T-cell (primary cell): ENCODE measurements at regions not wholly inside any gene's neighbourhood (a gene's known extent, or its start where the extent isn't known, plus 50 kb on each side); places are given as distances from the start of the nearest gene placed in this dataset.

Experiments used
- ATAC-seq, 4 experiments: fragments of 200-7000 bp in 3 of 4; fragments of 150-1000 bp in 1 of 4; cut with Tn5 transposase; replicated peaks in 1 of 4; 1 replicate in 3 of 4; 2 replicates in 1 of 4; pipeline ENCODE4 v1.10.0; 2021; ENCODE audit warnings: moderate library complexity in 3 of 4, mild to moderate bottlenecking in 2 of 4, moderate number of reproducible peaks in 1 of 4
- CTCF ChIA-PET, 2 donors: fragments of 300-600 bp; sonication (Branson Sonifier 250); formaldehyde crosslinking; loops; one replicate each; lab custom pipeline; 2022; ENCODE audit warnings: antibody characterized with exemption in 2 of 2; lab: Charles Lee
- POLR2A ChIA-PET, 2 donors: fragments of 300-600 bp; sonication (Branson Sonifier 250); formaldehyde crosslinking; loops; one replicate each; lab custom pipeline; 2022; ENCODE audit warnings: antibody characterized with exemption in 2 of 2; lab: Charles Lee
- DNase-seq, 35 experiments: peaks; one replicate each; pipeline versions ENCODE4 v3.0.0 to v3.0.0-alpha.2; 2013 to 2023
- H3K27ac ChIP-seq: one replicate; pipeline ENCODE4 v1.5.1; 2013; ENCODE audit warnings: low read length
- H3K27me3 ChIP-seq, 2 experiments: replicated peaks in 1 of 2; 1 replicate in 1 of 2; 2 replicates in 1 of 2; pipeline versions ENCODE4 v1.6.1 to v1.7.0; 2013; ENCODE audit warnings: low read length in 1 of 2, mixed read lengths in 1 of 2; ENCODE audit not compliant: control insufficient read depth in 2 of 2, insufficient read depth in 2 of 2; ENCODE audit errors: extremely low read depth in 1 of 2
- H3K36me3 ChIP-seq, 2 donors: 1 replicate in 1 of 2; 2 replicates in 1 of 2; pipeline versions ENCODE4 v1.6.1 to v1.7.0; 2013; ENCODE audit warnings: low read length in 1 of 2; ENCODE audit not compliant: control insufficient read depth in 2 of 2, insufficient read depth in 1 of 2; ENCODE audit errors: extremely low read depth in 1 of 2
- H3K4me1 ChIP-seq, 2 experiments: 1 replicate in 1 of 2; 2 replicates in 1 of 2; pipeline versions ENCODE4 v1.6.1 to v1.7.0; 2013; ENCODE audit warnings: low read length in 2 of 2, mixed read lengths in 1 of 2; ENCODE audit not compliant: insufficient read depth in 2 of 2, control insufficient read depth in 1 of 2; ENCODE audit errors: extremely low read depth in 1 of 2
- H3K4me3 ChIP-seq, 2 donors: 1 replicate in 1 of 2; 2 replicates in 1 of 2; pipeline versions ENCODE4 v1.5.1 to v1.7.0; 2013; ENCODE audit warnings: mild to moderate bottlenecking in 2 of 2, low read length in 1 of 2, moderate library complexity in 1 of 2; ENCODE audit not compliant: control insufficient read depth in 1 of 2; ENCODE audit errors: extremely low read depth in 1 of 2
- H3K9me3 ChIP-seq: 2 replicates; pipeline ENCODE4 v1.7.0; 2013
- H3K27ac Mint-ChIP-seq, 2 donors: one replicate each; pipeline ENCODE4 v1.8.0; 2020 to 2021; ENCODE audit warnings: mild to moderate bottlenecking in 2 of 2, mixed read lengths in 2 of 2
- H3K27me3 Mint-ChIP-seq, 2 donors: one replicate each; pipeline ENCODE4 v1.8.0; 2021 to 2022; ENCODE audit warnings: mixed read lengths in 2 of 2
- H3K36me3 Mint-ChIP-seq: one replicate; pipeline ENCODE4 v1.8.0; 2021; ENCODE audit warnings: mixed read lengths
- H3K4me1 Mint-ChIP-seq, 3 donors: one replicate each; pipeline ENCODE4 v1.8.0; 2020 to 2022; ENCODE audit warnings: mixed read lengths in 3 of 3, mild to moderate bottlenecking in 1 of 3
- H3K4me3 Mint-ChIP-seq, 3 donors: one replicate each; pipeline ENCODE4 v1.8.0; 2020 to 2022; ENCODE audit warnings: mild to moderate bottlenecking in 3 of 3, mixed read lengths in 3 of 3, moderate library complexity in 3 of 3
- H3K9me3 Mint-ChIP-seq, 3 donors: one replicate each; pipeline ENCODE4 v1.8.0; 2020 to 2022; ENCODE audit warnings: mixed read lengths in 3 of 3
- WGBS: methylation state at CpG from one replicate; pipeline ENCODE4 v1.1.5; 2013; ENCODE audit warnings: missing lambda C conversion rate; ENCODE audit not compliant: insufficient coverage; 5-methylcytosine and 5-hydroxymethylcytosine counted together

DNA sequence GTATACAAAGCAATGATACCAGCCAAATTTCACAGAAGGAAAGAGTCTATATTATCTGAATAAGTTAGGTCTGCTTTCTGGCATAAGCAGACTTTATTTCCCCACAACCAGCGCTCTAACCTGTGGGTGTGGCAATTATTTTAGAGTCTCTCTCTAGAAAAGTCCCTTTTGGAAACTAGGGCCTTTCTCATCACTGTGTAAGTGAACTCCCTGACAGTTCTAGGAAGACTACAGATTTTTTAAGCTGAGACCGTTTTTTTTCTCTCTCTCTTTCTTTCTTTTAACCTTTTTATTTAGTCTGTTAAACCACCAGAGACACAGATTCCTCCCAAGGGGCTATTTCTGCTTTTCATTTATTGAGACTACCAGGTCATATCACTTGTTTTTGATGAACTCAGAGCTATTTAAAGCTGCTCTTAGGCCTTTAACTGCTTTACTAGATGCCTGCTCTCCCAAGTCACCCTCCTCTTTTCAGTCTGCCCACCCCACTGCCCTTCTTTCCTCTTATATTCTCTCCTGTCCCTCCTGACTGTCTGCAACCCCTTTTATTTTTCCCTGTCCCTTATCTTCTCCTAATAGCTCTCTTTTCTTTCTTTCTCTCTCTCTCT, 69.2 kb upstream of the ARHGAP5 start:
- ATAC-seq (no peak), DNase-seq (no peak)
- no peaks in the 10 kb centered on the region for H3K36me3 Mint-ChIP-seq
- H3K9me3 ChIP-seq, result no peaks in the 10 kb centered on the region
- no peaks in the 10 kb centered on the region for H3K4me1 Mint-ChIP-seq
- H3K4me3 ChIP-seq, result no peak overlapping the region
- no peaks in the 10 kb centered on the region for H3K9me3 Mint-ChIP-seq
- H3K36me3 ChIP-seq, result no peaks in the 10 kb centered on the region
- H3K27me3 ChIP-seq, result peaks cover 0 to 5% of the 10 kb centered on the region in 2 experiments
- no CpG with 5 or more reads among the region's 2 CpGs for WGBS
- no peak overlapping the region for H3K4me3 Mint-ChIP-seq
- CTCF ChIA-PET, result interaction anchor here in 1 of 2 donors (0.7 kb wide), 1 partner anchor 73 kb away, joined by 3 read pairs; no protein-coding TSS in a partner anchor
- H3K27ac ChIP-seq, result no peak overlapping the region
- H3K4me1 ChIP-seq, result no peaks in the 10 kb centered on the region
- POLR2A ChIA-PET, result no interaction called here
- peaks cover 7 to 23% of the 10 kb centered on the region in 2 donors for H3K27me3 Mint-ChIP-seq
- H3K27ac Mint-ChIP-seq, result no peak overlapping the region

DNA sequence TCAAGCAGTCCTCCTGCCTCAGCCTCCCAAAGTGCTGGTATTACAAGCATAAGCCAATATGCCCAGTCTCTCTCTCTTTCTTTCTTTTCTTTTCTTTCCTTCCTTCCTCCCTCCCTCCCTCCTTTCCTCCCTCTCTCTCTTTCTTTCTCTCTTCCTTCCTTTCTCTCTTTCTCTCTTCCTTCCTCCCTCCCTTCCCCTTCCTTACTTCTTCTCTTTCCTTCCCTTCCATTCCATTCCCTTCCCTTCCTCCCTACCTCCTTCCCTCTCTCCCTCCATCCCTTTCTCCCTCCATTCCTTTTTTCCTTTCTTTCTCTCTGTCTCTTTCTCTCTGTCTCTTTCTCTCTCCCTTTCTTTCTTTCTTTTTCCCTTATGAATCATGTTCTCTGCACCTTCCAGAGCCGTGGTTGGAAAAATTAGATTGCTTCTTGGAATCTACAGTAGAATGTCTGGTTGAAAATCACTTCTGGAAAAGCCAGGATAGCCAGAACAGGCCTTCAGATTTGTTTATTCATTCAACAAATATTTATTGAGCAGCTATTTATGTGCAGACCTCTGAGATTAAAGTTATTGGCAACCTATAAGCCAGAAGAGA, 68.4 kb upstream of the ARHGAP5 start:
- POLR2A ChIA-PET, result interaction anchor here in 1 of 2 donors (0.6 kb wide), 1 partner anchor 123 kb away, joined by 3 read pairs; no protein-coding TSS in a partner anchor
- Histone ChIP-seq H3K27me3 (peaks cover 0 to 5% of the 10 kb centered on the region in 2 experiments), H3K4me3 (no peak overlapping the region), H3K9me3 (no peaks in the 10 kb centered on the region), H3K27ac (no peak overlapping the region), H3K36me3 (no peaks in the 10 kb centered on the region), H3K4me1 (no peaks in the 10 kb centered on the region)
- Mint-ChIP-seq H3K27ac (no peak overlapping the region), H3K36me3 (no peaks in the 10 kb centered on the region), H3K27me3 (peaks cover 5 to 21% of the 10 kb centered on the region in 2 donors), H3K4me1 (no peaks in the 10 kb centered on the region), H3K4me3 (no peak overlapping the region), H3K9me3 (no peaks in the 10 kb centered on the region)
- CTCF ChIA-PET, result no interaction called here
- ATAC-seq, result no peak
- WGBS, result no CpG with 5 or more reads among the region's 1 CpG
- no peak for DNase-seq

GRCh38 chr14:32009221-32009975, 67.7 kb upstream of the ARHGAP5 start:
- no peaks in the 10 kb centered on the region for H3K4me1 ChIP-seq
- peaks cover 5 to 20% of the 10 kb centered on the region in 2 donors for H3K27me3 Mint-ChIP-seq
- no peak overlapping the region for H3K4me3 Mint-ChIP-seq
- H3K36me3 ChIP-seq, result no peaks in the 10 kb centered on the region
- no peak overlapping the region for H3K27ac Mint-ChIP-seq
- no peaks in the 10 kb centered on the region for H3K36me3 Mint-ChIP-seq
- no peak overlapping the region for H3K4me3 ChIP-seq
- H3K27me3 ChIP-seq, result peaks cover 0 to 5% of the 10 kb centered on the region in 2 experiments
- H3K27ac ChIP-seq, result no peak overlapping the region
- no peaks in the 10 kb centered on the region for H3K4me1 Mint-ChIP-seq
- 69% methylated on average over 2 of the region's 5 CpGs for WGBS
- H3K9me3 Mint-ChIP-seq, result no peaks in the 10 kb centered on the region
- no peak for DNase-seq
- ATAC-seq, result no peak
- POLR2A ChIA-PET, result interaction anchor here in 1 of 2 donors (0.6 kb wide), 2 partner anchors 183 to 186 kb away, joined by 3 read pairs; no protein-coding TSS in a partner anchor
- CTCF ChIA-PET, result no interaction called here
- no peaks in the 10 kb centered on the region for H3K9me3 ChIP-seq

- H3K4me3 Mint-ChIP-seq, result no peak overlapping the region
- CTCF ChIA-PET, result no interaction called here
Measured at GRCh38 chr14:32009976-32010581, 67.0 kb upstream of the ARHGAP5 start.

GRCh38 chr14:32010604-32011125, 66.4 kb upstream of the ARHGAP5 start:
- Mint-ChIP-seq H3K4me3 (no peak overlapping the region), H3K9me3 (no peaks in the 10 kb centered on the region), H3K27ac (no peak overlapping the region), H3K27me3 (peaks cover 5 to 20% of the 10 kb centered on the region in 2 donors), H3K4me1 (no peaks in the 10 kb centered on the region), H3K36me3 (no peaks in the 10 kb centered on the region)
- ATAC-seq (no peak), DNase-seq (no peak)
- Histone ChIP-seq H3K4me3 (no peak overlapping the region), H3K36me3 (no peaks in the 10 kb centered on the region), H3K27ac (no peak overlapping the region), H3K4me1 (no peaks in the 10 kb centered on the region), H3K9me3 (no peaks in the 10 kb centered on the region), H3K27me3 (peaks cover 0 to 5% of the 10 kb centered on the region in 2 experiments)
- ChIA-PET POLR2A (no interaction called here), CTCF (no interaction called here)
- WGBS, result 88% methylated on average over 1 of the region's 4 CpGs

More at GRCh38 chr14:32009976-32010581, 67.0 kb upstream of the ARHGAP5 start:
- H3K4me1 Mint-ChIP-seq, result no peaks in the 10 kb centered on the region
- H3K36me3 Mint-ChIP-seq, result no peaks in the 10 kb centered on the region
- no peaks in the 10 kb centered on the region for H3K36me3 ChIP-seq
- DNase-seq (no peak), ATAC-seq (no peak)
- H3K27me3 Mint-ChIP-seq, result peaks cover 5 to 16% of the 10 kb centered on the region in 2 donors
- H3K27me3 ChIP-seq, result peaks cover 0 to 5% of the 10 kb centered on the region in 2 experiments
- H3K4me1 ChIP-seq, result no peaks in the 10 kb centered on the region
- H3K27ac Mint-ChIP-seq, result no peak overlapping the region
- POLR2A ChIA-PET, result interaction anchor here in 1 of 2 donors (0.6 kb wide), 2 partner anchors 183 to 187 kb away, joined by 3 read pairs; no protein-coding TSS in a partner anchor
- H3K9me3 Mint-ChIP-seq, result no peaks in the 10 kb centered on the region
- H3K4me3 ChIP-seq, result no peak overlapping the region
- 63% methylated on average over 2 of the region's 6 CpGs for WGBS
- H3K27ac ChIP-seq, result no peak overlapping the region
- no peaks in the 10 kb centered on the region for H3K9me3 ChIP-seq

DNA sequence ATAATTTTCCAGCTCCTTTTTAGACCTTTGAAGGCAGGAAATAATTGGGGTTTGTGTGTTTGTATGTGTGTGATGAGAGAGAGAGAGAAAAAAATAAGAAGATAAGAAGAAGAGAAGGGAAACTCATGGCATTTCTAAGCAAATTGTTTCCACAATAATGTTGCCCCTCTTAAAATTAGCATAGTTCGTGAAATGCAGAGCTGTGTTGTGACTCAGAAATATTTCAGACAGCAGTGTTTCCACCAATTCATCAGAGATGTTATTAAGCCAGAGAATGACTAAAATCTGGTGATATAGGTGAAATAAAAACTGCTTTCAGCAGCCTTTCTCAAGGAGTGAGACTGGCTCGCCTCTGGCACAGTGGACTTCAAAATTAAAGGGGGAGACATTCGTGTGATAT, 65.9 kb upstream of the ARHGAP5 start:
- ATAC-seq (no peak), DNase-seq (no peak)
- H3K9me3 ChIP-seq, result no peaks in the 10 kb centered on the region
- ChIA-PET POLR2A (no interaction called here), CTCF (no interaction called here)
- no peaks in the 10 kb centered on the region for H3K4me1 ChIP-seq
- H3K36me3 Mint-ChIP-seq, result no peaks in the 10 kb centered on the region
- H3K27me3 ChIP-seq, result peaks cover 0 to 3% of the 10 kb centered on the region in 2 experiments
- no peaks in the 10 kb centered on the region for H3K9me3 Mint-ChIP-seq
- no peak overlapping the region for H3K4me3 Mint-ChIP-seq
- no peak overlapping the region for H3K27ac Mint-ChIP-seq
- 63% methylated on average over 2 of the region's 3 CpGs for WGBS
- H3K4me3 ChIP-seq, result no peak overlapping the region
- no peaks in the 10 kb centered on the region for H3K4me1 Mint-ChIP-seq
- peaks cover 5 to 20% of the 10 kb centered on the region in 2 donors for H3K27me3 Mint-ChIP-seq
- H3K27ac ChIP-seq, result no peak overlapping the region
- H3K36me3 ChIP-seq, result no peaks in the 10 kb centered on the region
